ENCODE measurements at regions not wholly inside any gene's neighbourhood (a gene's known extent, or its start where the extent isn't known, plus 50 kb on each side); places are given as distances from the start of the nearest gene placed in this dataset.

- Mint-ChIP-seq H3K4me1 (ENCODE audit: low read depth in 2 of 2) (no peaks in the 10 kb centered on the region), H3K27ac (no peak overlapping the region), H3K4me3 (no peak overlapping the region), H3K27me3 (no peaks in the 10 kb centered on the region), H3K36me3 (ENCODE audit: insufficient read depth) (no peaks in the 10 kb centered on the region), H3K9me3 (peaks cover 16 to 41% of the 10 kb centered on the region in 2 donors)
- ATAC-seq (replicated peaks) (no peak), DNase-seq (no peak)
These were observed 484.2 kb downstream of the IRX1 start for GRCh38 chr5:4079831-4080230.

GRCh38 chr5:4080370-4080769 lies 484.7 kb downstream of the IRX1 start:
- no peaks in the 10 kb centered on the region for H3K4me1 Mint-ChIP-seq (ENCODE audit: low read depth in 2 of 2)
- no peak overlapping the region for H3K4me3 Mint-ChIP-seq
- no peak for DNase-seq
- no peaks in the 10 kb centered on the region for H3K36me3 Mint-ChIP-seq (ENCODE audit: insufficient read depth)
- peaks cover 14 to 36% of the 10 kb centered on the region in 2 donors for H3K9me3 Mint-ChIP-seq
- no peak overlapping the region for H3K27ac Mint-ChIP-seq
- ATAC-seq (replicated peaks), result no peak
- H3K27me3 Mint-ChIP-seq, result no peaks in the 10 kb centered on the region

GRCh38 chr5:4081059-4081458 lies 485.4 kb downstream of the IRX1 start:
- DNase-seq (no peak), ATAC-seq (replicated peaks) (no peak)
- Mint-ChIP-seq H3K4me1 (ENCODE audit: low read depth in 2 of 2) (no peaks in the 10 kb centered on the region), H3K4me3 (no peak overlapping the region), H3K36me3 (ENCODE audit: insufficient read depth) (no peaks in the 10 kb centered on the region), H3K27me3 (no peaks in the 10 kb centered on the region), H3K9me3 (peaks cover 12 to 31% of the 10 kb centered on the region in 2 donors), H3K27ac (no peak overlapping the region)

- no peaks in the 10 kb centered on the region for H3K27me3 Mint-ChIP-seq
- H3K4me1 Mint-ChIP-seq (ENCODE audit: low read depth in 2 of 2), result no peaks in the 10 kb centered on the region
- no peak for DNase-seq
- no peak for ATAC-seq (replicated peaks)
- H3K36me3 Mint-ChIP-seq (ENCODE audit: insufficient read depth), result no peaks in the 10 kb centered on the region
- H3K27ac Mint-ChIP-seq, result no peak overlapping the region
- no peak overlapping the region for H3K4me3 Mint-ChIP-seq
- peaks cover 12 to 31% of the 10 kb centered on the region in 2 donors for H3K9me3 Mint-ChIP-seq
These were observed 485.8 kb downstream of the IRX1 start for GRCh38 chr5:4081466-4081865.

- no peak overlapping the region for H3K27ac Mint-ChIP-seq
- ATAC-seq (replicated peaks), result no peak
- no peaks in the 10 kb centered on the region for H3K27me3 Mint-ChIP-seq
- H3K36me3 Mint-ChIP-seq (ENCODE audit: insufficient read depth), result no peaks in the 10 kb centered on the region
- H3K9me3 Mint-ChIP-seq, result peaks cover 12 to 23% of the 10 kb centered on the region in 2 donors
- no peak for DNase-seq
- no peak overlapping the region for H3K4me3 Mint-ChIP-seq
- H3K4me1 Mint-ChIP-seq (ENCODE audit: low read depth in 2 of 2), result no peaks in the 10 kb centered on the region
These were observed 487.4 kb downstream of the IRX1 start for GRCh38 chr5:4082966-4083564.

- ATAC-seq (replicated peaks), result no peak
- Mint-ChIP-seq H3K4me1 (ENCODE audit: low read depth in 2 of 2) (no peaks in the 10 kb centered on the region), H3K27me3 (no peaks in the 10 kb centered on the region), H3K9me3 (peaks cover 12 to 23% of the 10 kb centered on the region in 2 donors), H3K36me3 (ENCODE audit: insufficient read depth) (no peaks in the 10 kb centered on the region), H3K27ac (no peak overlapping the region), H3K4me3 (no peak overlapping the region)
- no peak for DNase-seq
These were observed 488.1 kb downstream of the IRX1 start for GRCh38 chr5:4083591-4084337.

- no peak for ATAC-seq (replicated peaks)
- no peak overlapping the region for H3K4me3 Mint-ChIP-seq
- no peak for DNase-seq
- no peaks in the 10 kb centered on the region for H3K36me3 Mint-ChIP-seq (ENCODE audit: insufficient read depth)
- no peak overlapping the region for H3K27ac Mint-ChIP-seq
- H3K4me1 Mint-ChIP-seq (ENCODE audit: low read depth in 2 of 2), result no peaks in the 10 kb centered on the region
- H3K27me3 Mint-ChIP-seq, result no peaks in the 10 kb centered on the region
- H3K9me3 Mint-ChIP-seq, result peaks cover 0 to 7% of the 10 kb centered on the region in 2 donors
These were observed 490.4 kb downstream of the IRX1 start for GRCh38 chr5:4086081-4086480.

GRCh38 chr5:4087110-4087509 lies 491.5 kb downstream of the IRX1 start:
- Mint-ChIP-seq H3K4me1 (ENCODE audit: low read depth in 2 of 2) (no peaks in the 10 kb centered on the region), H3K4me3 (no peak overlapping the region), H3K27me3 (no peaks in the 10 kb centered on the region), H3K9me3 (peaks cover 0 to under 1% of the 10 kb centered on the region in 2 donors), H3K36me3 (ENCODE audit: insufficient read depth) (no peaks in the 10 kb centered on the region), H3K27ac (no peak overlapping the region)
- ATAC-seq (replicated peaks) (no peak), DNase-seq (no peak)

GRCh38 chr5:4089087-4089486 lies 493.5 kb downstream of the IRX1 start:
- H3K36me3 Mint-ChIP-seq (ENCODE audit: insufficient read depth), result no peaks in the 10 kb centered on the region
- peaks cover 1 to 4% of the 10 kb centered on the region in 2 donors for H3K9me3 Mint-ChIP-seq
- DNase-seq (no peak), ATAC-seq (replicated peaks) (no peak)
- no peak overlapping the region for H3K4me3 Mint-ChIP-seq
- H3K27me3 Mint-ChIP-seq, result no peaks in the 10 kb centered on the region
- no peak overlapping the region for H3K27ac Mint-ChIP-seq
- no peaks in the 10 kb centered on the region for H3K4me1 Mint-ChIP-seq (ENCODE audit: low read depth in 2 of 2)

- ATAC-seq (replicated peaks) (no peak), DNase-seq (no peak)
- Mint-ChIP-seq H3K4me3 (no peak overlapping the region), H3K9me3 (peaks cover 15 to 20% of the 10 kb centered on the region in 2 donors), H3K27ac (no peak overlapping the region), H3K27me3 (no peaks in the 10 kb centered on the region), H3K36me3 (ENCODE audit: insufficient read depth) (no peaks in the 10 kb centered on the region), H3K4me1 (ENCODE audit: low read depth in 2 of 2) (no peaks in the 10 kb centered on the region)
These were observed 497.6 kb downstream of the IRX1 start for GRCh38 chr5:4093236-4093635.

GRCh38 chr5:4093970-4094369 lies 498.3 kb downstream of the IRX1 start:
- H3K9me3 Mint-ChIP-seq, result peaks cover 15 to 20% of the 10 kb centered on the region in 2 donors
- ATAC-seq (replicated peaks), result no peak
- H3K4me3 Mint-ChIP-seq, result no peak overlapping the region
- H3K27ac Mint-ChIP-seq, result no peak overlapping the region
- DNase-seq, result no peak
- no peaks in the 10 kb centered on the region for H3K27me3 Mint-ChIP-seq
- no peaks in the 10 kb centered on the region for H3K4me1 Mint-ChIP-seq (ENCODE audit: low read depth in 2 of 2)
- no peaks in the 10 kb centered on the region for H3K36me3 Mint-ChIP-seq (ENCODE audit: insufficient read depth)

GRCh38 chr5:4095918-4096630 lies 500.4 kb downstream of the IRX1 start:
- H3K4me1 Mint-ChIP-seq (ENCODE audit: low read depth in 2 of 2), result no peaks in the 10 kb centered on the region
- H3K27me3 Mint-ChIP-seq, result no peaks in the 10 kb centered on the region
- H3K27ac Mint-ChIP-seq, result no peak overlapping the region
- ATAC-seq (replicated peaks) (no peak), DNase-seq (no peak)
- no peak overlapping the region for H3K4me3 Mint-ChIP-seq
- H3K9me3 Mint-ChIP-seq, result peaks cover 15 to 20% of the 10 kb centered on the region in 2 donors
- H3K36me3 Mint-ChIP-seq (ENCODE audit: insufficient read depth), result no peaks in the 10 kb centered on the region

GRCh38 chr5:4097199-4097598 lies 501.6 kb downstream of the IRX1 start:
- H3K27me3 Mint-ChIP-seq, result no peaks in the 10 kb centered on the region
- ATAC-seq (replicated peaks) (no peak), DNase-seq (no peak)
- H3K4me3 Mint-ChIP-seq, result no peak overlapping the region
- no peak overlapping the region for H3K27ac Mint-ChIP-seq
- no peaks in the 10 kb centered on the region for H3K4me1 Mint-ChIP-seq (ENCODE audit: low read depth in 2 of 2)
- H3K9me3 Mint-ChIP-seq, result peaks cover 13 to 20% of the 10 kb centered on the region in 2 donors
- H3K36me3 Mint-ChIP-seq (ENCODE audit: insufficient read depth), result no peaks in the 10 kb centered on the region

- no peak for ATAC-seq (replicated peaks)
- Mint-ChIP-seq H3K36me3 (ENCODE audit: insufficient read depth) (no peaks in the 10 kb centered on the region), H3K27me3 (no peaks in the 10 kb centered on the region), H3K9me3 (peaks cover 13 to 20% of the 10 kb centered on the region in 2 donors), H3K27ac (no peak overlapping the region), H3K4me1 (ENCODE audit: low read depth in 2 of 2) (no peaks in the 10 kb centered on the region), H3K4me3 (no peak overlapping the region)
- no peak for DNase-seq
These were observed 502.6 kb downstream of the IRX1 start for GRCh38 chr5:4098226-4098625.

Data from effector memory CD8-positive, alpha-beta T cell (primary cell).